Peyer's patch (tissue), 4 donors: ENCODE measurements at regions not wholly inside any gene's neighbourhood (a gene's known extent, or its start where the extent isn't known, plus 50 kb on each side); places are given as distances from the start of the nearest gene placed in this dataset.

Experiments used
- CTCF ChIP-seq, 6 experiments: fragments of 450-650 bp in 4 of 6; fragments of 200-600 bp in 2 of 6; sonication (generic) in 1 of 6; IDR thresholded peaks; one replicate each; pipeline ENCODE4 v1.5.1; 2017 to 2019; ENCODE audit warnings: antibody characterized with exemption in 6 of 6, mild to moderate bottlenecking in 3 of 6, moderate library complexity in 1 of 6
- POLR2A ChIP-seq, 2 donors: fragments of 450-650 bp; IDR thresholded peaks; one replicate each; pipeline ENCODE4 v1.5.1; 2017; ENCODE audit warnings: antibody characterized with exemption in 2 of 2, mild to moderate bottlenecking in 2 of 2, moderate library complexity in 2 of 2

- TF ChIP-seq POLR2A (IDR thresholded peaks at IDR 0.05) (no peak), CTCF (IDR thresholded peaks at IDR 0.05) (no peak)
Measured at GRCh38 chr11:134008634-134009071, 51.9 kb upstream of the IGSF9B start.
